ENCODE measurements at regions not wholly inside any gene's neighbourhood (a gene's known extent, or its start where the extent isn't known, plus 50 kb on each side); places are given as distances from the start of the nearest gene placed in this dataset.

- no peak overlapping the region for H3K4me3 Mint-ChIP-seq (ENCODE audit: low read depth, unreplicated experiment)
- CTCF ChIA-PET, result no interaction called here
- no peak overlapping the region for H3K27ac Mint-ChIP-seq (ENCODE audit: unreplicated experiment)
- DNase-seq, result no peak
- peaks cover 11% of the 10 kb centered on the region for H3K9me3 Mint-ChIP-seq (ENCODE audit: low read depth, unreplicated experiment)
- H3K4me1 Mint-ChIP-seq (ENCODE audit: low read depth, unreplicated experiment), result peaks cover 4% of the 10 kb centered on the region
- no peak for TF ChIP-seq CTCF (IDR thresholded peaks at IDR 0.05; ENCODE audit: unreplicated experiment)
- intact Hi-C loops (cut with micrococcal nuclease; ENCODE audit: unreplicated experiment), result no loop called here
- no peaks in the 10 kb centered on the region for H3K27me3 Mint-ChIP-seq (ENCODE audit: unreplicated experiment)
- BruUV-seq (replicated peaks), result no TSS peak
- H3K36me3 Mint-ChIP-seq (ENCODE audit: insufficient read depth, unreplicated experiment), result no peaks in the 10 kb centered on the region
These were observed 309.8 kb upstream of the SETBP1 start for GRCh38 chr18:44370861-44371260.

GRCh38 chr18:44374966-44375365 is 305.7 kb upstream of the SETBP1 start:
- Mint-ChIP-seq H3K4me3 (ENCODE audit: low read depth, unreplicated experiment) (no peak overlapping the region), H3K36me3 (ENCODE audit: insufficient read depth, unreplicated experiment) (no peaks in the 10 kb centered on the region), H3K27me3 (ENCODE audit: unreplicated experiment) (no peaks in the 10 kb centered on the region), H3K4me1 (ENCODE audit: low read depth, unreplicated experiment) (peaks cover 17% of the 10 kb centered on the region), H3K9me3 (ENCODE audit: low read depth, unreplicated experiment) (peaks cover 16% of the 10 kb centered on the region), H3K27ac (ENCODE audit: unreplicated experiment) (no peak overlapping the region)
- TF ChIP-seq CTCF (IDR thresholded peaks at IDR 0.05; ENCODE audit: unreplicated experiment), result no peak
- no TSS peak for BruUV-seq (replicated peaks)
- no peak for DNase-seq
- CTCF ChIA-PET, result no interaction called here
- intact Hi-C loops (cut with micrococcal nuclease; ENCODE audit: unreplicated experiment), result no loop called here

- no peak for TF ChIP-seq CTCF (IDR thresholded peaks at IDR 0.05; ENCODE audit: unreplicated experiment)
- CTCF ChIA-PET, result no interaction called here
- intact Hi-C loops (cut with micrococcal nuclease; ENCODE audit: unreplicated experiment), result no loop called here
- H3K4me1 Mint-ChIP-seq (ENCODE audit: low read depth, unreplicated experiment), result peaks cover 8% of the 10 kb centered on the region
- no peak for DNase-seq
- no TSS peak for BruUV-seq (replicated peaks)
- H3K27ac Mint-ChIP-seq (ENCODE audit: unreplicated experiment), result no peak overlapping the region
- no peaks in the 10 kb centered on the region for H3K36me3 Mint-ChIP-seq (ENCODE audit: insufficient read depth, unreplicated experiment)
- no peak overlapping the region for H3K4me3 Mint-ChIP-seq (ENCODE audit: low read depth, unreplicated experiment)
- H3K27me3 Mint-ChIP-seq (ENCODE audit: unreplicated experiment), result no peaks in the 10 kb centered on the region
- H3K9me3 Mint-ChIP-seq (ENCODE audit: low read depth, unreplicated experiment), result peaks cover 3% of the 10 kb centered on the region
These were observed 294.3 kb upstream of the SETBP1 start for GRCh38 chr18:44386401-44386800.

GRCh38 chr18:44388329-44388728 is 292.4 kb upstream of the SETBP1 start:
- no peaks in the 10 kb centered on the region for H3K27me3 Mint-ChIP-seq (ENCODE audit: unreplicated experiment)
- CTCF ChIA-PET, result no interaction called here
- intact Hi-C loops (cut with micrococcal nuclease; ENCODE audit: unreplicated experiment), result no loop called here
- BruUV-seq (replicated peaks), result no TSS peak
- H3K9me3 Mint-ChIP-seq (ENCODE audit: low read depth, unreplicated experiment), result peaks cover 3% of the 10 kb centered on the region
- no peak overlapping the region for H3K27ac Mint-ChIP-seq (ENCODE audit: unreplicated experiment)
- H3K4me1 Mint-ChIP-seq (ENCODE audit: low read depth, unreplicated experiment), result peaks cover 23% of the 10 kb centered on the region
- H3K36me3 Mint-ChIP-seq (ENCODE audit: insufficient read depth, unreplicated experiment), result peaks cover 3% of the 10 kb centered on the region
- DNase-seq, result no peak
- H3K4me3 Mint-ChIP-seq (ENCODE audit: low read depth, unreplicated experiment), result no peak overlapping the region
- no peak for TF ChIP-seq CTCF (IDR thresholded peaks at IDR 0.05; ENCODE audit: unreplicated experiment)

- peak; percentile 58 for DNase-seq
- intact Hi-C loops (cut with micrococcal nuclease; ENCODE audit: unreplicated experiment), result no loop called here
- H3K4me3 Mint-ChIP-seq (ENCODE audit: low read depth, unreplicated experiment), result peak overlapping the region; percentile 24
These were observed 287.8 kb upstream of the SETBP1 start for GRCh38 chr18:44392933-44393332.

More at GRCh38 chr18:44392933-44393332, 287.8 kb upstream of the SETBP1 start:
- CTCF ChIA-PET, result no interaction called here
- H3K4me1 Mint-ChIP-seq (ENCODE audit: low read depth, unreplicated experiment), result peaks cover 37% of the 10 kb centered on the region
- H3K36me3 Mint-ChIP-seq (ENCODE audit: insufficient read depth, unreplicated experiment), result peaks cover 5% of the 10 kb centered on the region
- peak overlapping the region; percentile 48 for H3K27ac Mint-ChIP-seq (ENCODE audit: unreplicated experiment)
- no TSS peak for BruUV-seq (replicated peaks)
- no peaks in the 10 kb centered on the region for H3K27me3 Mint-ChIP-seq (ENCODE audit: unreplicated experiment)
- no peak for TF ChIP-seq CTCF (IDR thresholded peaks at IDR 0.05; ENCODE audit: unreplicated experiment)
- H3K9me3 Mint-ChIP-seq (ENCODE audit: low read depth, unreplicated experiment), result peaks cover 3% of the 10 kb centered on the region
